IPS DF 4.7 (cell line): ENCODE measurements at regions not wholly inside any gene's neighbourhood (a gene's known extent, or its start where the extent isn't known, plus 50 kb on each side); places are given as distances from the start of the nearest gene placed in this dataset.

Source experiments
- DNase-seq: peaks from one replicate; pipeline ENCODE4 v3.0.0-alpha.2; 2013; ENCODE audit warnings: low spot score; ENCODE audit errors: extremely low read depth

DNA sequence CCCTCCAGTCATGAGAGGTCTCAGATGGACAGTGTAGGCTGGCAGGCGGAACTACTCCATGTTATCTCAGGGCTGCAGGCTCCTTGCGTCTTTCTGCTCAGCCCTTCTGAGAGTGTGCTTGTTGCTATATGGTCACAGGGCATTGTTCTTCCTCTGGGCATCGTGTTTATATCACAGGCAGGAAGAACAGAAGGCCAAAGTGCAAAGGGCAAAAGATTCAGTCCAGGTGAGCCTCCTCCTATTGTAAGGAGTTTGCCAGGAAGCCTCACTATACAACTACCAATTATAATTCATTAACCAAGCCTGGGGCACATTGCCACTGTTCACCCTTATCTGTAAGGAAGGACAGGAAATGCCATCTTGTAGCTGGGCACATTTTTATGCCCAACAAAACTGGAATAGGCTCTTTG lies 195.5 kb upstream of the KITLG start:
- no peak for DNase-seq

DNA sequence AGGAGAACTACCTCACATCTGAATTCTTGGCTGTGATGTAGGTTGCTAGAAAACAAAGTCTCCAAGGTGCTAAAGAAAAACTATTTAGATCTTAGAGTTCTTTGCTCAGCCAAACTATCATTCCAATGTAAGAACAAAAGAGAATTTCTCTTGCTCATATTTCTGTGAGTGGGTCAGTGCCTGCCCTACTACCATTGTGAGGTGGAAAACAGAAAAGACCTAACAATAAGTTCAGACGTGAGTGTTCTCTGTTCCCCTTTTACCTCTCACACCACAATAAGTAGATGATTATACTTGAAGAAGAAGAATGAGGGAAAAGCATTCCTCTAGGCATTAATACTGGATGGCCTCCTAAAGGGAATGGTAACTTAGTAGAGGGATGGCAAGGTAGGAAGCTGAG lies 187.4 kb upstream of the KITLG start:
- DNase-seq = no peak

GRCh38 chr12:88764781-88765480 lies 184.7 kb upstream of the KITLG start:
- DNase-seq = no peak

DNA sequence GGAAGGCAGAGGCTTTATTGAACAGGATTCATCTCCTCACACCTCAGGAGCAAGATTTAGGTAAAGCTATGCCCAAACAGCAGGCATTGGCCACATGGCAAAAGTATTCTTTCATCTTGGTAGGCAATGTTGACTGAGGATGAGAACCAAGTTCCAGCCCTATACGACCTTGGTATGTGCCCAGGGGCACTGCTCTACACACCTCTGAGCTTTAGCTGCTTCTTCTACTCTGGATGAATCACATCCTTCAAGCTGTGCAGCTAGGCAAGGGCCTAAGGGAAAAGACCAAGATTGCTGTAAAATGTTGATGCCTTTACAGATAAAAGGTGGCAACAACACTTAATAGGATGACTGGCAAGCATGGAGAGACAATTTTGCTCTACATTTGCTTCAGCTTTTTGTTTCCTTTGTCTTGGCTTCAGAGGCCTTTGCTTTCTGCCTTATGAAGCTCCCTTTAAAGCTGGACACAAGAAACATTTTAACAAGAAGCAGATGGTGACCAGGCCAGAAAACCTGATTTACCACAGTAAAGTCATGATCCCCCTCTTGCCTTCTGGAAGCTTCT lies 183.3 kb upstream of the KITLG start:
- no peak for DNase-seq

- no peak for DNase-seq
Observed at GRCh38 chr12:88758176-88758575, 177.9 kb upstream of the KITLG start.

DNA sequence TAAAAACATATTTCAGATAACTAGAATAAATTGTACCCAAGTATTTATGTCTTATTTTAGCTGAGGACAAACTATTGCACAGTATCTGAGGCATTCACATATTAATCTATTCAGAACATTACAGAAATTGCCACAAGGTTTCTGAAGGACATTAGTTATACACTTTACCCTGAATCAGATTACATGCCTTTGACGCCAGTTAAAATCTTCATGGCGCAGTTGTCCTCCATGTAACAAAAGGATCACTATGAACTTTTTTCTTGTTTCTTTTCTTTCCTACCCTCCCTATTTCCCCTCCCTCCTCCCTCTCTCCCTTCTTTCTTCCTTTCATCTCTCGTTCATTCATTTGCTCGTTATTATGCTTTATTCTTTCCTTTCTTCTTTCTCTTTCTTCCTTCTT lies 176.6 kb upstream of the KITLG start:
- no peak for DNase-seq

GRCh38 chr12:88756153-88756552 lies 175.9 kb upstream of the KITLG start:
- DNase-seq = no peak

- no peak for DNase-seq
Observed at GRCh38 chr12:88753707-88754106, 173.4 kb upstream of the KITLG start.

DNA sequence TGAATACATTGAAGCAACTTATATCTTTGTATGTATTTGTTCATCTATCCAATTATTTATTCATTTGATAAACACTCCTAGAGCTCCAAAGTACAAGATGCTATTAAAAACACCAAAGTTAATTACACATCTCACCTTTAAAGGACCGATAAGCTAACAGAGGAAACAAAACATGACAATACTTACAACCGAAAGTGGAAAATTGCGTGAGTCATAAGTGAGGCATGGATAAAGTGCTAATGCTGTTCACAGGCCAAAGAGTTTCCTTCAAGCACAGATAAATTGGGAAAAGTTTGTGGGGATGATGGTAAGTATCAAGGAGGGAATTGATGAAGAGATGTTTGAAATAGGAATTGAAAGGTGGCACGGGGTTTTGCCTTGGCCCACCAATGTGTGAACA lies 172.8 kb upstream of the KITLG start:
- DNase-seq = no peak

- DNase-seq = no peak
Observed at GRCh38 chr12:88752183-88752582, 171.9 kb upstream of the KITLG start.

- DNase-seq = no peak
Observed at GRCh38 chr12:88750867-88751543, 170.7 kb upstream of the KITLG start.

GRCh38 chr12:88746386-88746785 lies 166.1 kb upstream of the KITLG start:
- no peak for DNase-seq

DNA sequence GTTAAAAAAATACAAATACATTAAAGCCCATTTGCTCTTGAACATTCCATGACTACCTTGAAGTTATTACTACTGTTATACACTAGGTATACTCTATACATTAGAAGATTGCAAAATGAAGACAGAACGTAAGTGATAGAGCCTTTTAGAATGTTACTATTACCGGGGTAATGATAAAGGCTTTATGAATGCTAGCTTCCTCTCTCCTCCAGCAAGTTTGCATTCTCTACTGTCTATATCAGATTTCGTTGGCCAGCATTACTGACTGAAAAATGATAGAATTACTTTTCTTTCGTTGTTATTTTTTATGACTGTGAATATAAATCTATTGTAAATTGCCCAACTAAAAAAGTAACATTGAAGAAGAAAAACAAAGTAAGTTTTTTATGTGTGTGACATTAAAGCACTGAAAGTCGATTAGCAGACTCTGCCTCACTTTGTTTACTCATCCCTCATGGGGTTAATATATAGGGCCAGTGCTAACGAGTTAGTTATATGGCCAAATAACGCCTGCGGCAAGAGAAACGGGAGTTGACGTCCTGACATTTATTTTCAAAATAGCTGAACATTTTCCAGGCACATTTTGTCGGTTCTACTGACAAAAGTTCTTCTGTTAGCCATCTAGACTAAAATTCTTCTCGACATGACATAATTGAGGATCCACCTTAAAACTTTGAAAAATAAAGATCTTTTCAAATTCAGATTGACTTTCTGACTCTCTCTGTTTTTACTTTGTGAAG lies 163.8 kb upstream of the KITLG start:
- no peak for DNase-seq

DNA sequence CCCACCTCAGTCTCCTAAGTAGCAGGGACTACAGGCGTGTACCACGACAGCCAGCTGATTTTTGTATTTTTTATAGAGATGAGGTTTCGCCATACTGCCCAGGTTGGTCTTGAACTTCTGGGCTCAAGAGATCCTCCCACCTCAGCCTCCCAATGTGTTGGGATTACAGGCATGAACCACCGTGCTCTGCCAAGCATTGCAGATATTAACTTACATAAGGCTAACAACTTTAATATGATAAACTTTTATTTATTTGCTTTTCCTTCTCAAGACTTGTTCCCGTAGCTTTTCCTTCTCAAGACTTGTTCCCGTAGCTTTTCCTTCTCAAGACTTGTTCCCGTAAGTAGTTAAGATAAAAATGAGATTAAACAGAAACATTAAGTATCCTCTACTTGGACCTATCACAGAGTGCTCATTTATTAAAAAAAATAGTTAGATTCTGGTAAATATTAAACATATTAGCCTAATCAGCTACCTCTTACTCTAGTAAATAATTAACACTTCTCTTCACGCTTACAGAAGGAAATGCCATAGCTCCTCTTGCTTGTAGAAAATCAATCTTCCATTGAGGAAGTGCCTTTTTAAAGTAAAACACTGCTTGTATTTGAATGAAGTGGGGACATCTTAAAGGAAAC lies 157.7 kb upstream of the KITLG start:
- no peak for DNase-seq

DNA sequence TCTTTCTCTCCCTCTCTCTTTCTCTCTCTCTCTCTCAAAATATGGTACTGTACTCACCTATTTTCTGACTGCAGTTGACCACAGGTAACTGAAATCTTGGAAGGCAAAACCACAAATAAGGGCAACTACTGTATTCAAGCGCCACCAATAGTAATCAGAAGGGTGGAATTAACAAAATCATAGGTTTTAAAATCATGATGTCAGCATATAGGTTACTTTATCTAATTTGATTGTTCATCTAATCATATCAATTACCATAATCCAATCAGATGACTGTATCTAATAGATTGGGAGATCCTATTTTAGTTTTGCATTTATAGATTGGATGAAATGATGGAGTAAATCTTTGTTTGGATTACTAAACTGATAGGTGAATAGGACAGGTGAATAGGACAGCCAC lies 155.8 kb upstream of the KITLG start:
- no peak for DNase-seq

- DNase-seq = no peak
Observed at GRCh38 chr12:88733008-88733407, 152.7 kb upstream of the KITLG start.

DNA sequence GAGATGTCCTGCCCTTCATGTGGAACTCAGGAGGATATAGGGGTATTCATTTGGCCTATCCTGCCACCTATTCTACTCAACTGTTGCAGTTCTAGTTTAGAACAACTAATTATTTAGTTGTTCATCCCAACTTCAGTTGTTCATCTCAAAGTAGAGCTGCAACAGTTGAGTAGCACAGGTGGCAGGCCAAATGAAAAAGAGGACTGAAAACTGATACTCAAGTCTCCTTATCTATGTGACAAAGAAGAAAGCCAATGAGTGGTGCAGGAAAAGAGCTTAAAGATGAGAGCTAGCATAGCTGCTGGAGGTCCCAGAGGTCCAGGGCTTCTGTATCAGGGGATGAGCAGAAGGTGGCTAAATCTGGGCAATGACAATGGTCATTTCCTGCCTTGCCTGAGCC lies 148.9 kb upstream of the KITLG start:
- no peak for DNase-seq

DNA sequence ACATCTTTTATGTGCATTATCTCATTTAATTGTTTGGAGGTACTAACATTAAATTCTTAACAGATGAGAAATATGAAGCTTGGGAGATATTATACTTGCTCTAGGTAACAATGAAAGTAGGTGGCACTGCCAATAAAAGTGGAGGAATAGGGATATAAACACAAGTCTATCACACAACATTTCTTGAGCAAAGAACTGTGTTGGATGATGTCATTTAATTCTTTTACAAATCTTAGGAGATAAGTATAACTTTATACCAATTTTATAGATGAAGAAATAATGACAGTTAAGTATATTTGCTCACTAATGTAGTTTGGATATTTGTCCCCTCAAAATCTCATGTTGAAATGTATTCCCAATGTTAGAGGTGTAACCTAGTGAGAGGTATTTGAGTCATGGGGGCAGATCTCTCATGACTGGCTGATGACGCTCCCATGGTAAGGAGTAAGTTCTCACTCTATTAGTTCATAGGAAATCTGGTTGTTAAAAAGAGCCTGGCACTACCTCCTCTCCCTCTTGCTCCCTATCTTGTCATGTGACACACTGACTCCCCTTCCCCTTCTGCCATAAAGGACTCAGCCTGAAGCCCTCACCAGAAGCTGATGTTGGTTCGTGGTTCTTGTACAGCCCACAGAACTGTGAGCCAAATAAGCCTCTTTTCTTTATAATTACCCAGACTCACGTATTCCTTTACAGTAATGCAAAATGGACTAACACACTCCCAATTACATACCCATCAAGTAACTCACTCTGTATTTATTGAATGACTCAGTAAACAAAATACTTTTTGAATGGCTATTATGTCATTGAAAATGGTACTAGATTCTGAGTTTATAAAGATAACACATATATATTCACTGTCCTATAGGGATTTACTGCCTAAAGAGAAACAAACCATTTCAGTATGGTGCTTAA lies 146.8 kb upstream of the KITLG start:
- DNase-seq = no peak

GRCh38 chr12:88725592-88726143 lies 145.4 kb upstream of the KITLG start:
- DNase-seq = no peak

DNA sequence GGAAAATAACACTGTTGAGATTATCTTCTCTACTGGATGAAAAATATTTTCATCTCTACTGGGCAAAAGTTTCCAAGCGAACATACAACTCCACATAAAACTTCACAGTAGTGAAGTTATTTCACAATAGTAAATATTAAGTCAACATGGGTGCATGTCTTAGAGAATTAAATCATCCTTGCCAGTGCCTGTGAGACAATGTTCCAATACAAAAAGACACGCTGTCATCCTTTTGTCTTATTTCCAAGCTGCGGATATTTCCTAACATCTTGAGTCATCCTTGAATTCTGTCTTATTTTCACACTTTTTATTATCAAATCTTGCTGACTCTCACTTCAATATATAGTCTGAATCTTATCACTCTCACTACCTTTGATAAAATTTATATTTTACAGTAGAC lies 142.9 kb upstream of the KITLG start:
- DNase-seq = no peak
